DMS114 treated with DMSO at 0.1 percent for 48 hours (cell line): ENCODE measurements at regions not wholly inside any gene's neighbourhood (a gene's known extent, or its start where the extent isn't known, plus 50 kb on each side); places are given as distances from the start of the nearest gene placed in this dataset.
A peak's percentile ranks its signal among the peaks of the same experiment; 100 is the strongest.
"Not testable (repeated sequence)": the region's sequence is repeated elsewhere in the genome, so short reads cannot be mapped to it uniquely, and the experiment has no call there.

ENCODE experiments used
- DNase-seq: peaks from one replicate; lab custom pipeline; 2025; ENCODE audit not compliant: unreplicated experiment; lab: John Stamatoyannopoulos, UW

DNA sequence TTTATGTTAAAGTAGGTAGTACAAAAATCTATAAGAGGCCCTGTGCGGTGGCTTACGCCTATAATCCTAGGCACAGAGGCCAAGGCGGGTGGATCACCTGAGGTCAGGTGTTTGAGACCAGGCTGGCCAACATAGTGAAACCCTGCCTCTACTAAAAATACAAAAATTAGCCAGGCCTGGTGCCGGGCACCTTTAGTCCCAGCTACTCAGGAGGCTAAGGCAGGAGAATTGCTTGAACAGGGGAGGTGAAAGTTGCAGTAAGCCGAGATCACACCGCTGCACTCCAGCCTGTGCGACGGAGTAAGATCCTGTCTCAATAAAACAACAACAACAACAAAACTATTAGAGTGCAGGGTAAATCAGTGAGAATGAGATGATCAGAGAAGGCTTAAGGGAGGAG is 634.5 kb downstream of the NR2F1-AS1 start:
- no peak for DNase-seq

DNA sequence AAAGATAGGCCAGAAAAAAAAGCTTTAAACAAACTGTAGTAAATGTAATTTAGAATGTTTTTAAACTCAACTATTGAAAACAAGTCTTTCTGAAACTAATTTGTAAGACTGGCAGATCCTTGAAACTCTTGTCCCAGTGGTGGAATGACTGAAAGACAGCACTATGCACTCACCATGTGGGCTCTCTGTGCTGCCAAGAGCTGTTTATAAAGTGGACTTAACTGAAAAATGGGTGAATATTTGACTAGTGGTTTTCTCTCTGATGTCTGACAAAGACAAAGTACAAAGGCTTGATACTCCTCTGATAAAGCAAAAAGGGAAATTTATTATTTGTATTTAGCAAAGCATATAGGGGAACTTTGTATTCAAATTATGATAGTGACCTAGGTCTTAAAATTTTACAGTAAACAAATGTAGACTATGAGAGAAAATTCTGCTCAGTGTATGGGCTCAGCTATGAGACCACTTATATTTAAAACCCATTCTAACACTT is 635.4 kb downstream of the NR2F1-AS1 start:
- DNase-seq = no peak

DNA sequence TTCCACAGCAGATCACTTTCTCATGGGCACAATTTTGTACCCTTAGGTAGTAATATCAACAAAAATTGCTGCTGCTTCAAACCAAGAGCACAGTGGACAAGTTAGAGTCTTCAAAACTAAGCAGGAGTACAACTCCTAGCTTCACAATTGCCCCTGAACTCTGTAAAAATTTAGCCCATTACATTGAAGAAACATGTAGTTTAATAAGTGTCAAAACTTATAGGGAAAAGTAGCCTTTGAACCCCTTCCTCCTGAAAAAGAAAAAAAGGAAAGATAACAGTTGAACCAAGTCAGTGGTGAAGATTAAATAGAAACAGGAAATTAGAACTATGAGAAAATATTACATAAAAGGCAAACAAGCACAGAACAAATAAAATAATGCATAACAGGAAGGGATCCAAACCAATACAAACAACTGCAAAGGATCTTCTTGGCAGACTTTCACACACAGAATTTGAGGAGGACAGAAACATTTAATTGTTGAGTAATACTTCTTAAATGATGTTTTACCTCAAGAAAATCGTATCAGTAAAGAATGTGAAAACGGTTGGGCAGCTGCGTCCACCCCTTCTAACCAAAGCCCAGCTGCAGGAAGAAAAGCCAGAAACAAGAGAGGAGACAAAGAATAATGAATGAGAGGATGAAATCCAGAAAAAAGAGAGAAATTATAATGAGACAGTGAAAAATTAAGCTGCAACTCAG is 636.0 kb downstream of the NR2F1-AS1 start:
- no peak for DNase-seq

DNA sequence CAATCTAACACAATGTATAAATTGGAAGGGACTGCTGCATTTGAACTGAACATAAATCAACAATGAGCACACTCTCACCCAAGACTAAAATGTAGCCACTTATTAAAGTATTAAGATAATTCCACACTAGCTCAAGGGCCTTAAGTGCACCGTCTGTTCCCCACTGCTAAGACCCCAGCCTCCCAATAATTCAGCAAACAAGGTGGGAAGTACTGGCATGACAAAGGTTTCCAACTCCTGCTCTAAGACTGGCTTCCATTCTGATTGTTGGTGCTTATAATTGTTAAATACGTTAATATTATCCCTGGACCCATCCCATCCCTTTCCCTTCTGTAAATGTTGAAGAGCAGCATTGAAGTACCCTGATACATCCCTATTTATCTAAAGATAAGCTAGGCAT is 636.7 kb downstream of the NR2F1-AS1 start:
- no peak for DNase-seq

DNA sequence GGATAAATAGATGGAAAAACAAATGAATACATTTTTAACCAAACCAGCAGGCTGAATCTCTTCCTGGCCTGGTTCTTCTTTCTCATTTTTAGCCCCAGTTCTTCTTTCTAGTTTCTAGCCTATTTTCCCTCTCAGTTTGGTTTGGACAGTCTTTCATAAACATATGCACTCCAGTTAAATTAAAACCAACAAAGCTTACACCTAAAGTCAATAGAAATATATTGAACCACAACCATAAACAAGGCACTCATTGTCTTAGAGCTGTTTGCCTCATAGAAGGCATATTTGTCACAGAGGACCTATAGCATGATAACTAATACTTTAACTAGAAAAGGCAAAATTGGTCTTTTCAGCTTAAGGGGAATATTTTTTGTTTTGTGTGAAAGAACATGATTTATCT is 638.3 kb downstream of the NR2F1-AS1 start:
- DNase-seq = no peak

DNA sequence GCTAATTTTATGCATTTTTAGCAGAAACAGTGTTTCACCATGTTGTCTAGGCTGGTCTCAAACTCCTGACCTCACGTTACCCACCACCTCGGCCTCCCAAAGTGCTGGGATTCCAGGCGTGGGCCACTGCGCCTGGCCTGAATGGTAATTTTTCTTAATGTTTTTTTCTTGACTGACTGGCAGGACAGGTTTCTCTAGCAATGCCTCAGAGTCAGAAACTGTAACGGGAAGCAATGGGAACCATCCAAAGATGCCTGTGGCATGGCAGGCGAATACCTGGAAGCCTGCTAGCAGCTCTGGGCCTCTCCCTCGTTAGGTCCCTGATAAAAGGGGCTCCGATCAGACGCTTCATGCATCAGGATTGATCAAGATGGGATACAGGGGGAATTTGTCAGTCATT is 639.2 kb downstream of the NR2F1-AS1 start:
- no peak for DNase-seq

DNA sequence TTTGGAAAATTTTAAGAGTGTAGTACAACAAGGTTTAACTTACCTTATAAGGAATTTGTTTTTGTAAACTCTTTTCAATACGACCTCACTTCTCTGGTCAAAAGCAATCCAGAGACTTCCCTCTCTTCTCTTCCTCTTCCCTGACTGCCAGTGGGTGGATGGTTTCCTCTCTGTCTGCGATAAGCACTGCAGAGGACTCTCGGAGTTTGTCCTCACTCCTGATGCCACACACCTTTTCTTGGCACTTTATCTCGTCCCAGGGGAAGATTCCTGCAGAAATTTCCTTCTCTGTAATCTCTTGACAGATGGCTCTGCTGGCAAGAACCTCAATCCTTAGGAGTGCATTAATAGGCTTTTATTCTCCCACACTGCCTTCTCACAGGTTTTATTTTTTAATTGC is 641.6 kb downstream of the NR2F1-AS1 start:
- no peak for DNase-seq

DNA sequence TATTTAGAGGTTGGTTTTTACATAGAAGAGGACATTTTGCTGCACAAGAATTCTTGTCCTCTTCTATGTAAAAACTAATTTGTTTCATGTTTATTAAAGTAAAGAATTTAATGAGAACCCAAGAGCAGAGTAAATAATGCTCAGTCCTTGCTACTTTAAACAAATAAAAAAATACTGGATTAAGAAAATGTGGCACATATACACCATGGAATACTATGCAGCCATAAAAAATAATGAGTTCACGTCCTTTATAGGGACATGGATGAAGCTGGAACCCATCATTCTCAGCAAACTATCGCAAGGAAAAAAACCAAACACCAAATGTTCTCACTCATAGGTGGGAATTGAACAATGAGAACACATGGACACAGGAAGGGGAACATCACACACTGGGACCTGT is 643.6 kb downstream of the NR2F1-AS1 start:
- DNase-seq = not testable (repeated sequence)

DNA sequence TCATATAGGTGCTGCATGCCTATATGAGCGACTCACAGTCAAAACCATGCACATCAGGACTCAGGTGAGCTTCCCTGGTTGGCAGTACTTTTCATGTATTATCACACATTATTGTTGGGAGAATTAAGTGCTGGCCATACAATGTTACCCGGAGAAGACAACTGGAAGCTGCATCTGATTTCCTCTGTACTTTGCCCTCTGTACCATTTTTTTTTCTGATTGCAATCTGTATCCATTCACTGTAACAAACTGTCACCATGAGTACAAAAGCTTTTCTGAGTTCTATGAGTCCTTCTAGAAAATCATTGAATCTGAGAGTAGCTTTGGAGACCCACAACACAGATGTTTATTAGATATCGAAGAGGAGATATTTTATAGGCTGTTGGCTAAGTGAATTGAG is 651.0 kb downstream of the NR2F1-AS1 start:
- DNase-seq = no peak

DNA sequence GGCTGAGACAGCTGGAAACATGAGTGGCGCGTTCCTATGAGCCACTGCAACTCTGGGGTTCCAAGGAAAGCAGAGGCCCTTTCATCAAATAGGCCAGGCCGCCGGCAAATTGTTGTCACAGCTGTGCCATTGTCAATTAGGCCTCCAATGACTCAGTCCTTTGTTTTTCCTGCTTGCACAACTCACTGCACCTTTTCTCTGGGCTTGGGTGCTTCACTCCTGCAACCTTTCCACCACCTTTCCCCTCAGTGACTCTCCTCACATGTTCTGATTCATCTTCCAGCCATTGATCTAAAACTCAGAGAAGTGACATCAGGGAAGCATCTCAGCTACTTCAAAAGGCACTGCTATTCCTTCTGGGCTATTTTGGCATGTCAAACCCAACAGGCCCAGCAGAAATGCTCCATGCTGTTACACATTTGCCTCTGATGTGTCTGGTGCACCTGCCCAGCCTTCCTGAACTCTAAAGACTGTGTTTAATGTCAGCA is 653.7 kb downstream of the NR2F1-AS1 start:
- no peak for DNase-seq

DNA sequence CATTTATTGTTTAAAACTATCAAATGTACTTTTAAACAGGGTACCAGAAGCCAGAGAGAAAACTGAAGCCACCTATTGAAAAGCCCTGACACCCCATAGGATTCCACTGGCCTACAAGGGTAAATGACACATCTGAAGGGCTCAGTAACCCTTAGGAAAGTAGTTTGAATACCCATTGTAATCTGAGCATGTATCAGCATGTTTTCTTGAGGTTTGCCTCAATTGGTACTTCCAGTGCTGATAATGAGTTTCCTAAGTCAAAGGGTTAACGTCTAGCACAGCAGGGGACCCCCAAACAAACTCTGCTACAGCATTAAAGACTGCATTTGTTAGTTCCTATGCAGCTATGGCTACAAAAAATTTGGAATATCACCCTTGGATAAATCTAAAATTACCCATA is 657.1 kb downstream of the NR2F1-AS1 start:
- no peak for DNase-seq

DNA sequence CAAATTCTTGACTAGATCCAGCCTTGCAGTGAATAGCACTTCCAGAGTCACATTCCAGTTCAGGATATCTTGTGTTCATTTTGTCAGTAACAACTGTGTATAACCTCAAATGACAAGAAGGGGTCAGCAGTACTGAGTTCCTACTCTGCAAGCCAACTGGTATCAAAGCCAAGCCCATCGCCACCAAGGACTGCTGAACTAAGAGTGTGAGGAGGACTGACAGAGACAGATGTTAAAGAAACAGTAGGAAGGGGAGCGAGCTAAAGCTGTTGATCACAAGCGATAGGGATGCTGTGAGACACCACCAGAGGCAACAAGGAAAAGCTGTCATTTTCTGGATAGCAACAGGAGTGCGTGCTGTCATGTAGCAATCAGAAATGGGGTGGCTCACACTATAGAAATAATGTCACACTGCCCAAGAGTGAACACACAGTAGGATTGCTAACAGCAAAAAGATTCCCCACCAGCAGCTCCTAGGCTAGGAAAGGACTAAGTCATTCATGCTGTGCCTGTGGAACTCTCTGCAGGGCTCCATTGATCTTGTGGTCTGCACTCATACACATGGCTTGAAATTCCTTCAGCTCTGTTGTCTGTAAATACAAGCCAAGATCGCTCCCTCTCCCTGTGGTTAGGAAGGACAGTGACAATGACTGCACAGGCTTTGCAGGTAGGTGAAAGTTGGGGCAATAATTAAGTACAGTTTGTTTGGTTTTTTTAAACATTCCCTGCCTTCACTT is 658.6 kb downstream of the NR2F1-AS1 start:
- no peak for DNase-seq

DNA sequence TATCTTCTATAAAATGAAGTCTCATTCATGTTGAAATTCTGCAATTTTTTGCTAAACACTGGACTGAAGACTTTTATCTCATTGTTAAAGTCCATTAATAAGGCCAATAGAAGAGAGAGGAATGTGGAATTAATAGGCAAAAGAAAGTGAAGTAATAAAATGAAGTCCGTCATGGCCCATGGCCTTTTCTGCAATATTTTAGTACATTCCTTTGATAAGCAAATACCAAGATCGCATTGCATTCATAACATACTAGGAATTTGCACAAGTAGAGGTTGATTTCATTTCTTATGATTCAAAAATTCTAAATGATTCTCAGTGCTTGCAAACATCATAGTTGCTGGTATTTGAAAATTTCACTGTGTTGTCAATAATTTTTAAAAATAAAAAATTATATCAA is 664.0 kb downstream of the NR2F1-AS1 start:
- DNase-seq = no peak

DNA sequence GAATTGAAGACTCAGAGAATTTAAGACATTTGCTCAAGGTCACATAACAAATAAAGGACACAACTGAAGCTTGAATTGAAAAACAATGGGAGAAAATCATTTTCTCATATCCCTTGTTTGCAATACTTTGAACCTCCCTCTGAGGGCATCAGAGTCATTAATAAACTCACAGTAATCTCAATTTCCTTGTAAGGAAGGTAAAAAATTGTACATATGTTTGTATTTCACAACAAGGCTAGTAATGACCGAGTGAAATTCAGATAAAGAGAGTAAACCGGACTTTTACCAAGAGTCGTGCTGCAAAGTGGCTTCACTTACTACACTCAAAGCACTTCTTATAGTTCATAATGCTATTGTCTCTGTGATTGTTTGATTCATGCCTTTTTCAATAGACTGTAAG is 665.0 kb downstream of the NR2F1-AS1 start:
- no peak for DNase-seq

DNA sequence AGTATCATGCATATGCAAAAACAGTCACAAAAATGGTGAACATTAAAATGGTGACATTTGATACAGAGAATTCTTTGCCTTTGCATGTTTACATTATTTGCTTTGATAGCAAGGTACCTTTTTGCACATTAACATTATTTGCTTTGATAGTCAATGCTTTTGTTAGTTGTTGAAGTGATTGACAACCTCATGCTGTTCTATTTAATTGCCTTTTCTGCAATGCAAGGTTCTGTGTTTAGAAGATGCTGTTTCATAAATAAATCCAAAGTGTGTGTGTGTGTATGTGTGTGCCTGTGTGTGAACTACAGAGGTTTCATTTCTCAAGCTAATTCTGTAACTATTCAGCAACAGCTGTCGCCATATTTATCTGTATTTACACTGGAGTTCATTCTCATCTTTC is 668.7 kb downstream of the NR2F1-AS1 start:
- no peak for DNase-seq

DNA sequence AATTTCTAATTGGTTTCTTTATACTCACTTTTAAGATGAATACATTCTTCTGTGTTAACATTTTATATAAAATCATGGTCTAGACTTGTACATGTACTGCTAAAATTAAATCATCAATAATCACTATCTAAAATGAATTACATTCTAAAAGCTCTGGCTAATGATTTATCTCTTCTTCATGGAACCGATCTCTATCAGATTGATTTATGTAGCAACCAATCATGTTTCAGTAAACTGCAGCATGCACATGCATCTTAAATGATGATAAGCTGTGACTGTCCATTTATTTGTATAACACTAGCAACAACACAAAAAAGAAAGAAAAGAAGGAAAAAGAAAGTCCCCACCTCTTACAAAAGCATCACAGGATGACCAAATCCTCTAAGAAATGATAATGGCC is 669.2 kb downstream of the NR2F1-AS1 start:
- DNase-seq = no peak

DNA sequence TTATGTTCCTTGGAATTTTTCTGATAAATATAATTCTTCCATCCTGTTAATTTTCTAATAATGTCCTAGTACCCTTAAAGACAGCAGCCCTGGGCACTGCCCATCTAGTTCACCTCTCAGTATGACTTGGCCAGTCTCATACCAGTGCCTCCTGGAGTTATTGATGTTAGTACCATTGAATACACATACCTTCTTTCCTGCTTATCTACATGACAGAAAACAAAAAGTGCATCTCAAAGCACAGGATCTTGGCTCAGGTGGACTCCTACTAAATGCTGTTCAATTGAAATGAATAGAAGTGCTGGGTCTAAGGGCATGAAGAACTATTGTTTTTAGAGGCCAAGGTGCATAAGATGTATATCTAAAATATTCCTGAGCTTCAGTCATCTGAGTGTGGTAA is 669.7 kb downstream of the NR2F1-AS1 start:
- no peak for DNase-seq

DNA sequence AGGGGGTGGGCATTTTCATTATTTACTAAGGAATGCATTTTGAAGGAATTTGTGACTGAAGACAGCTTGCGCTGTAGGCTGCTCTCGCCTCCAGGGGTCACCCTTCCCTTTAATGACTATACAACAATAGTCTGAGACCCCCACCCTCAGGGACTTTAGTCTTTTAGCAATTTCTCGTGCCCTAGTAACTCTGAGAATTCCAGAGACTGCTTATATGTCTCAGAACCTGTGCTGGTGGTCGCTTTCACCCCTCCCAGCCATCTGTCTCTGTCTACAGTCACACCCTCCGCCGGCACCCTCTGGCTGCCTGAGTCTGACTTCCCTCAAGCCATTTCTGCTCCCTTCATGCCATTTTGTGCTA is 671.4 kb downstream of the NR2F1-AS1 start:
- DNase-seq = peak; percentile 63

DNA sequence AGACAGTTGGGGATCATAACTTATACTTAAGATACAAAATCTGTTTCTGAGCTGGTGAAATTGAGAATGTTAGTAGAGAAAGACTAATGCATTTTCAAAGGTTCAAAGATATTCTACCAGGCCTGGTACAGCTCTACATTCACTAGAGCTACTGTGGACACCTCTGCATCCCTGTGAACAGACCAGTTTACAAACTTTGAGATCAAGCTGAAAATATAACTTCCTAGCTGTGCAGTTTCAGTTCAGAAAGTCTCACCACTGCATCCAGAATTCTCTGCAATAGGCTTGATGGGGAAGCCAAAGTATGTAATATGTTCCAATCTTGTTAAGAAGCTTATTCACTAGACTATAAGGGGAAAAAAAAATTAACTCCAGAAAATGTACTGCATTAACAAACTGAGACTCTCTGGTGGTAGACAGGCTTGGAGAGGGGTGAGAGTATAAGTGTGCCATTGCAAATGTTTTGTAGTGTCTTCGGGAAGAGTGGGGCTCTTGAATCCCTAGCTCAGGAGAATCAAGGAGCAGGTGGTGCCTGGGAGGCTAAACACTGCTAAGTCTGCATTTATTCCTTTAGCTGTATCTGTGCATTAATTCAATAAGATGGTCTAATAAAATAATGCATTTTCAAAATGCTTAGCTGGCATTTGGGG is 671.9 kb downstream of the NR2F1-AS1 start:
- DNase-seq = no peak

DNA sequence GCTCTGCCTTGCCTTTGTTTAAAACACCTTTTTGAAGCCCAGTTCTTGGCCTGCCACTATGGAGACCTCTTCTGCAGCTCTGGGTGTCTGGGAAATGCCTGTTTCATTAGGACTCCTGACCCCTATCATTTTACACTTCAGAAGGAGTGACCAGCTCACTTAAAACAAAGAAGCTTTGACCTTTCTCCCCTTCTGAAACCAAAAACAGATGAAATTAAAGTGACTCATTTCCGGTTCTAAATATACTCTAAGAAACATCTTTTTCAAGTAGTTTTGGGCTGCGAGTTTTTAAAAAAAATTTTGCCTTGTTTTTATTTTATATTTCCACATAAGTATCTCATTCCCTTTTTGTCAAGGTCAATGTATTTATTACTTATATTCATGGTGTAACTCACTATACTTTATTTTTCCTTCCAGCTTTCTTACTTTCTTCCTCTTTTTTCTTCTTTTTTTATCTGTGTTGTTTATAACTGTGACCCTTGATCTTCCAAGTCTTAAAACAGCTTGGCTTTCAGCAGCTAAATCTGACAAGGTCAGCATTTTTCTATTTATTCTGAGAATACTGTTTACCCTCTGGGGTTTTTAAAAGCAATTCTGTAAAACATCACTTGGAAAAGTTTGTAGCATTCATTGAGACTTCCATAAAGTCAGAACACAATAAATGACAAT is 672.9 kb downstream of the NR2F1-AS1 start:
- no peak for DNase-seq

DNA sequence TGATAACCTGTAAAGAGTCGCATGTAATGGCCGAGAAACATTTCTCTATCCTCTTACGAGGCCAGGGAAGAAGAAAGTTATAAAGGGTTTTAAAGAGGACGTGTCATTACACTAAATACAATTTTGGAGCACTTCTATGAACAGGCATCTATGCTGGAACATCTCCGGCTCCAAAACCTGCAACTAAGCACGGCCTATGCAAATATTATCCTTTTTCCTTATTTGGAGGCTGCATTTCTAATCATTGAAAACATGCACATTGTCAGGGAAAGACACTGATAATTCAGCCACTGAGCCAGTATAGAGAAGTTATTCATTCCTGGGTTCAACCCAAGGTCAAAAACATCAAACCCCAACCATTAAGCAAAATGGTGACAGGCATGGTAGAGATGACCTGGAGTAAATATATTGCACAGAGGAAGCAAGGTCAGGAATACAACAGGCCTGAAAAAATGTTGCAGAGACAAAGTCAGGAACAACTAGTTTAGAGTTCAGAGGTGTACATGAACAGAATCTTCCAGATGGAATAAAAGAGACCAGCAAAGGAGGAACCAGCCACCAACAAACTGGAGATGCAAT is 674.1 kb downstream of the NR2F1-AS1 start:
- no peak for DNase-seq
